ENCODE measurements at regions not wholly inside any gene's neighbourhood (a gene's known extent, or its start where the extent isn't known, plus 50 kb on each side); places are given as distances from the start of the nearest gene placed in this dataset.

DNA sequence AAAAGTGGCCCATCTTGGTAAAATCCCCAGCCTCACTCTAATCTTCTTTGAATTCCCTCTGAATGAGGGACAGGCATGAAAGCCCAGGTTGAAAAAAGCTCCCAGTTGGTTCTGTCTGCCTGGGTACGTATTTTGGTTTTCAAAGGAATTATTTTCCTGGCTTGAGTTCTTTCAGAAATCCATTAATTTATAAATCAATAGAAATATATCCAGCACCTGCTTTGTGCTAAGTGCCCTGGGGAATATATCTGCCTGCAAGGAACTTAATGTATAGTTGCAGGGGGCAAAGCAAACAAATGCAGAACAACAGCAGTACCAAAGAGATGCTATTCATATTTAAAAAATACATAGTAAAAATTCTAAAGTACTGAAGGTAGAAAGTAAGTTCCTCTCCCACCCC is 362.7 kb downstream of the REEP3 start:
- no peak for TF ChIP-seq POLR2A (IDR thresholded peaks at IDR 0.05)
- TF ChIP-seq, protein P1, sequence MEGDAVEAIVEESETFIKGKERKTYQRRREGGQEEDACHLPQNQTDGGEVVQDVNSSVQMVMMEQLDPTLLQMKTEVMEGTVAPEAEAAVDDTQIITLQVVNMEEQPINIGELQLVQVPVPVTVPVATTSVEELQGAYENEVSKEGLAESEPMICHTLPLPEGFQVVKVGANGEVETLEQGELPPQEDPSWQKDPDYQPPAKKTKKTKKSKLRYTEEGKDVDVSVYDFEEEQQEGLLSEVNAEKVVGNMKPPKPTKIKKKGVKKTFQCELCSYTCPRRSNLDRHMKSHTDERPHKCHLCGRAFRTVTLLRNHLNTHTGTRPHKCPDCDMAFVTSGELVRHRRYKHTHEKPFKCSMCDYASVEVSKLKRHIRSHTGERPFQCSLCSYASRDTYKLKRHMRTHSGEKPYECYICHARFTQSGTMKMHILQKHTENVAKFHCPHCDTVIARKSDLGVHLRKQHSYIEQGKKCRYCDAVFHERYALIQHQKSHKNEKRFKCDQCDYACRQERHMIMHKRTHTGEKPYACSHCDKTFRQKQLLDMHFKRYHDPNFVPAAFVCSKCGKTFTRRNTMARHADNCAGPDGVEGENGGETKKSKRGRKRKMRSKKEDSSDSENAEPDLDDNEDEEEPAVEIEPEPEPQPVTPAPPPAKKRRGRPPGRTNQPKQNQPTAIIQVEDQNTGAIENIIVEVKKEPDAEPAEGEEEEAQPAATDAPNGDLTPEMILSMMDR (IDR thresholded peaks at IDR 0.05): no peak
- no peak for TF ChIP-seq EP300 (IDR thresholded peaks at IDR 0.05)
